ENCODE measurements at regions not wholly inside any gene's neighbourhood (a gene's known extent, or its start where the extent isn't known, plus 50 kb on each side); places are given as distances from the start of the nearest gene placed in this dataset.

DNA sequence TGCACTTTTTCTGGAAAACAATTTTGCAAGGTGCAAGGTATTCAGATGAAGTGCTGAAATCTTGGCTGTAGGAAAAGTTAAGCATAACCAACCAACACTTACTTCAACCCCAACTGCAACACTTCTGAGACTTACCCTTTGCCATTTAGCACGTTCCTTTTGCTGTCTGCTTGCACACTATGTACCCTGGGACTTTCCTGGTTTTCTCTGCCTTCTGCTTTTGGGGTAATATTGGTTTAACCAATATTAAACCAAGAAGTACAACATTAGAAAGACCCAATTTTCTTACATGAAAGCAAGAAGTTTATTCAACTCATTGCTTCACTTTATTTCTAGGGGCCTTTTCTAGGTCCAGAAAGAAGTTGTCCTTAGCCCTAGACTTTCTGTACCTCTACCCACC lies 193.0 kb downstream of the HLX start:
- DNase-seq = no peak

DNA sequence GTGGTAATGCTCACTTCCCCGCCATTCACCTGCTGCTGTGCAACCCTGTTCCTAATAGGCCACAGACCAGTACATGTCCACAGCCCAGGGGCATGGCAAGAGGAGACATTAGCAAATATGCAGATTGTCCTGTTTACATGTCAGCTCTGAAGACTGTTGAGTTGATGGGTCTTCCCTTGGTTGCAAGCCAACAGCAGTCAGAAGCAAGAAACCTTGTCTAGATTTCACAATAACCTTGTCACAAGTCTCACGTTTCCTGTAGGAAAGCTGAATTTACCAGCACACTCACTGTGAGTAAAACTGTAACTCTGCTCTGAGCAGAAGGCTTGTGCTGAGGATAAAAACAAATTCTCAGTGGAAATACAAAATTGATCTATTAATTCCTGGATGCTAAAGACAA lies 195.1 kb downstream of the HLX start:
- DNase-seq = no peak

DNA sequence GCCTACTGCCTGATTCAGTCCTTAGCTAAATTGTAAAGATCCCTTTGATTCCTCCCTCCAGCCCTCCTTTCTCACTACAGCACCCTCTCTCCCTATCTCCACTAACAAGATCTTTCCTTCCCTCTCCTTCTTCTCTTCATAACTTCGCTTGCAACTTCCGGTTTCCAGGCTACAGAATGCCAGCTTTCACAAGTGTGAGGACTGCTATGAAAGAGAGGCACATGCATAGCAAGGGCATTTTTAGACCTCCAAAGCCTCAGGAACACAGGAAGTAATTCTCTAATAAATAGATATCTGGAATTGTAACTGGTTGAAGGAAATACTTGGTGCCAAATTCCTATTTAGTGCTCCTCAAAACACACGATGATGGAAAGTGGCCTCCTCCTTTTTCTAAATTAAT lies 196.7 kb downstream of the HLX start:
- DNase-seq = no peak

DNA sequence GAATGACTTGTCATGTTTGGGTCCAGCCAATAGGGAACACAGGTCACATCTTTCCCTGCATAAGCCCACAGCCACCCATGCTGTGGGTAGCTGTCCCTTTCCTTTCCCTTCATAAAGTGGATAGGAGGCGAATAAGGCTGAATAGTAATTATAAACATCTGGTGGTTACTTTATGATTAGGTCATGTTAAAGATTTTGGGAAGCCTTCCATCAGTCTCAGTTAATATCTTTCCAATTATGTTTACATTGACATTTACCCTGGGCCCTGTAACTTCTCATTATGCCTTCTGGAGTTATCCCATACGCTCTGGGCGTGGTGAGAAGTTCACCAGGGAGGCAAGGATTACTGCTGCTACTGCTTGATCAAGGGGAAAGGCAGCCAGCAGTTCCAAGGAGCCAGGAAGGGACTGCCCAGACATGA lies 197.2 kb downstream of the HLX start:
- no peak for DNase-seq

DNA sequence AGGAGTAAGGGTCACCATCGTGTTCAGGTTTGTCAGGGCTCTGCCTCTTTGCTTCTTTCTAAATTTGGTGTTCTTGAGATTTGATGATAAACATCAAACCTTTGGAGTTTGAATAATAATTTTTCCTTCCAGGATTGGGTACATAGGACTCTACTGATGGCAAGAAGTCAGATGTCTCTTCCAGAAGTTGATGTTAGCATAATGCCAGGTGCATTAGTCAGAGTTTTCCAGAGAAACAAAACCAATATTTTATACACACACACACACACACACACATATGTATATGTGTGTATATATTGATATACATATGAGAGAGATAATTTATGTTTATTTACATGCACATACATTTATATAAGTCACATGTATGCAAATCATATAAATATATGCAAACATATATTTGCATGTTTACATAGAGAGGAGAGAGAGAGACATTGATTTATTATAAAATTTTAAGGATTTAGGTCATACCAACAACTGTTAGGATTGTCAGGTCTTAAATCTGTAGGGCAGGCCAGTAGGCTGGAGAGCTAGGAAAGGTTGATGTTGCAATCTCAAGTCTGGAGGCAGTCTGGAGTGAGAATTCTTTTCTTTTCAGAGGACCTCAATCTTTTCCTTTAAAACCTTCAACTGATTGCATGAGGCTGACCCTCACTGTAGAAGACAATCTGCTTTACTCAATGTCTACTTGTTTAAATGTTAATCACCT lies 199.2 kb downstream of the HLX start:
- no peak for DNase-seq

DNA sequence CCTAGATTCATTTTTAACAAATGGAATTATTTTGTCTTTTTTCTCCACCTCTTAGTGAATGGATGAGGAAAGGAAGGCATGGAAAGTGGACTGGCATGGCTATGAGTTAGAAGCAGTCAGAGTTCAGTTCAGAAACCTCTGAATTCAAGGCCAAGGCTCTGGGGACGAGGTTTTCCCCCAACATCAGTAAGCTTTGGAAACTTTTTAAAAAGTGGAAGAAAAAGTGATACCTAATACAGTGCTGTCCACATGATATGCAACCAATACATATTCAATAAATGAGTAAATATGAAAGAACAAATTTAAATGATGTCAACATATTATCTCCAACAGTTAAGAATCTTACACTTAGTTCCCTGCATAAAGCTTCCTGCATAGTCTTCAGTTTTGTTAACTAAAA lies 204.7 kb downstream of the HLX start:
- no peak for DNase-seq

DNA sequence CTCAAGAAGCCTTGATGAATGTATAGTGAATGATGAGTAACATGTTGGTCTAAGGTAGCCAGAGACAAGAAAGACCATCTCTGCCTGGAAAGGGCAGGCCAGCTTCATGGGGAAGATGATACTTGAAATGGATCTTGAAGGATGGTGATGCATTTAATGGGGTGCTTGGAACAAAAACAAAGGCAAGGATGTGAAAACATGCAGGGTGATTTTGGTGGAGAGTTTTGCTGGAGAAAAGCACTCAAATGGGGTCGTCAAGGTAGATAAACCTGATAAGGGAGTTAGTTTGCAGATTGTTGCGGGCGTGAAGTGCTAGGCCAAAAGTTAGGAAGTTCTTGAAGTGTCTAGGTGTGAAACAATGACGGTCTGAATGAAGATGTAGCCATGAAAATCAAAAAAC lies 205.4 kb downstream of the HLX start:
- no peak for DNase-seq

DNA sequence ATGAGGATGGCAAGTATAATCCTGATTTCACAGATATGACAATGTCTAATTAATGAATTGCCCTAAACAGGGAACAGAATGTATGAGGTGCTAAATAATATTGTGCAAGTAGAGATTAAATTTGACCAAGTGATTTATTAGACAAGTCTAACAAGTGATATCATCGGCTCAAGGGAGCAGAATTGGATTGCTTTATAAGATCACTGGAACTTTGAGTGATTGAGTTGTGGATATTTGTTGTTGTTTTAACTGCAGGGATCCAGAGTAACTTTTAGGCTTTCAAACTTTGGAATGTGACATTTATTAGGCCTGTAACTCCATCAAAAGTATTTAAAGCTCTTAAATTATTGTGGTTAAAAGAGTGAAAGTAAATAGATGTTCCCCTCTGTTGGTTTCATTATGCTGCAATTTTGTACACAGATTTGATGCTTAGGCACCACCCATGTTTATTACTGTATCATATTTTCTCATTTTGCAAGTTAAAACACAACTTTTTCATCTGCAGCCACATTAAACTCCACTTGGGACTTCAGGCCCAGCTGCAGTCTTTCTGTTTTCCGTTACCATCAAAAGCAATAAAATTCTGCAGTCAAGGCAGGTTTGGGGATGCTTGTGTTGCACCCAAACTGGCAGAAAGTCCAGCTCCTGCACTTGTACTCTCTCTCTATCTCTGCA lies 206.6 kb downstream of the HLX start:
- DNase-seq = no peak

DNA sequence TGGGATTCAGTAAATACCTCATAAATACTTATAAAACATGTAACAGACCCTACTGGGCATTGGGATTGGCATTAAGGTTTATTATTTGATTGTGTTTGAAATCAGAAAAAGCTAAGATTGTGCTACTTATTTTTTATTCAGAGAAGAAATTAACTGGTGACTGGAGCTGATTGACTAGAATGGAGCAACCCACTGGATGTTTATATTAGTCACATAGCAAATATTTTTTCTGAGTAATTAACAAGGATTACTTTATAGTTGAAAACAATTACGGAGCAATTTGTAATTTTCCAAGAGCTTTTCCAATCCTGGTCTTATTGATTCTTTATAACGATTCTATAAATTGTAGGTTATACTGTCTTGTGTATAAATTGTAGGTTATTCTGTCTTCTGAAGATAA lies 208.7 kb downstream of the HLX start:
- DNase-seq = no peak

DNA sequence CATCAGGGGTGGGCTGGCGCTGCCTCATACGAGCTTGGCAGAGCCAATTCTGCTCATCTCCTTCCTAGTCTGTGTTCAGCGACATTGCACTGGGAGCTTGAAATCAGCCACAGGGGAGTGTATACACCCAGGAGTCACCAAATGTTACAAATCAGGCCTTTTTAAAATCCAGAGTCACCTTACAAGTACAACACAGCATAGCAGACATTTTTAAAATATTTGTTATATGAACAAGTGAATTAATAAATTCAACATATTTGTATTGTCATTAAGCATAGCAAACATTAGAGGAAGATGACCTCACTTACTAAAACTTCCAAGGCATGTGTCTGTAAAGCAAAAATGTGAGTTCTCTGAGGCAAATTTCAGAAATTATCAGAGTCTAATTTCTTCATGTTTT lies 210.0 kb downstream of the HLX start:
- no peak for DNase-seq

DNA sequence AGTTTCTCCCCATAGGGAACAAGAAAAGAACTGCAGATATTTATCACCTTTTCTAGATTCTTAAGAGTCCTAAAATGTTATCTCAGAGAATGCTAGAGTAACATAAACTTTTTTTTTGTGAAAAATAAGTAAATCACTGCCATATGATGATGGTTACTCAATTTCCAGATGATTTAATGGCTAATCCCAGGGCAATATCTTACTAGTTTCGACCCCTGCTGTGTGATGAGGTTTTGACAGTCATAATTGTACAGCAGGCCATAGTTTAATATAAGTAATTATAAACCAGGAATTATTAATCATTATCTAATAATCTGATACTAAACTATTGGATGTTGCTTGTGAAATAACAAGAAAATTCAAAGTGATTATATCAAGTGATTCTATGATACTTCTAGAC lies 210.6 kb downstream of the HLX start:
- no peak for DNase-seq

DNA sequence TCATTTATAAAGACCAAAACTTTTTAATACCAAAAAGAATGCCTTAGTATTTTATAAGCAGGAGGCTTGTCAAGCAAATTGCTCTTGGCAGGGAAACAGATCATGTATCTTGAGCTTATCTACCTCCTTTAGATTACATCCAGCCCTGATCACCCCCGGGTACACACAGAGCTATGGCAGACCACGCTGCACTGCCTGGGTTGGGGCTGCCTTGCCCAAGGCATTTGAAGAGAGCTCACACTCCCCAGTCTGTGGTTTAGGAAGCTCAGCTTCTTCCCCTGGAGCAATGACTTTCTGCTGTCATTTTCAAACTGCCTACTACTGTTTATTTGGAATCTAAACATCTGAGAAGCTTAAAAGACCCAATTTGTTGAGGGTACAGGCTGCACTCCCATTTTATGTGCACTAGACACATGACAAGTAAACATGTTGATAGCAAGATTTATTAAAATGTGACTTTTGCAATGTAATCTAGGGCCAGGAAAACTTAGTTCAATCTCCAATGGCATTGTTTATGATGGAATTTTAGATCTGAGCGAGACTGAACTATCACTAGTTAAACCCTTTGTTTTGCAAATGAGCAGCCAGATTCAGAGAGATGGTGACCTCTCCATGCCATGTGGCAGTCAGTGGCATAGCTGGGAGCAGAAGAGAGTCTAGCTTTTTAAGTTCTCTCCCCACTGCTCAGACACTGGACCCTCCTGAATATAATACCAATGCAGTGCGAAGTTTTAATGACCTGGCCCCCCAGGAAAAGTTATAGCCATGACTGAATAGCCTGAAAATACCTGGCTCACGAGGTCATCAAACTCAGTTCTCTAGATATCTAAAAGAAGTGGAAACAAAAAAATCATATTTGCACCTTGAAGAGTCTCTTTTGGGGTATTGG lies 214.9 kb downstream of the HLX start:
- DNase-seq = no peak

DNA sequence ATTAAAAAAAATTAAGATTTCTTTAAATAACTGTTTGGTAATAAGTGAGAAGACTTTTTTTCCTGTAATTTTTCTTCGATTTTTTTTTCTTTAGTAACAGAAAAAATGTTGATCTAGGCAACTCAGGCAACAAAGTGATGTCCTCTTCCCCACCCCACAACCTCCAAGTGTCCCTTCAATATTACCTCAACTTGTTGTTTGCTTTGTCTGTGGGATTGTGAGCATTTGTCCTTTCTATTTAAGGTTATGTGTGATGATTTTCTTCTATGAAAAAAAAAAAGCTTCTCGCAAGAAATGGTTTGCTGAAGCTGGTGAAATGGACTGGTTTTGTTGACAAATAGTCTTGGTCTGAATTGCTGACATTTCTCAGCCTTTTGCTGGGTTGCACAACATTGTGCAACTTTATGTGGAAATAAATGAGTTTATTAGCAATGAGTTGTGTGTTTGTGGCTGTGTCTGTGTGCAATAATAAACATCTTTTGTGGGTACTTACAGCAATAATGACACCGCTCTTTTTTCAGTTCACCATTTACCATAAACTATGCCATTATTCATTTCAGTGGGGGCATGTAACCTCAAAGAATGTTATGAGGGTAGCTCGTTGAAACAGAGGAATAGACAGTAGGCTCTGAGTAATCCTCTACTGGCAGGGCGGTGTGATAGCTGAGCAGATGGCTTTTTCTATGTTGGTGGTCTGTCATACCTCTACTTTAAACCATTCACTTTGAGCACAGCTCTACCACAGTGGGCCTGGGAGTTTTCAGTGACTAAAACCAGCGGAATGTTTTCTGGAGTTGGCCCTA lies 218.4 kb downstream of the HLX start:
- no peak for DNase-seq

DNA sequence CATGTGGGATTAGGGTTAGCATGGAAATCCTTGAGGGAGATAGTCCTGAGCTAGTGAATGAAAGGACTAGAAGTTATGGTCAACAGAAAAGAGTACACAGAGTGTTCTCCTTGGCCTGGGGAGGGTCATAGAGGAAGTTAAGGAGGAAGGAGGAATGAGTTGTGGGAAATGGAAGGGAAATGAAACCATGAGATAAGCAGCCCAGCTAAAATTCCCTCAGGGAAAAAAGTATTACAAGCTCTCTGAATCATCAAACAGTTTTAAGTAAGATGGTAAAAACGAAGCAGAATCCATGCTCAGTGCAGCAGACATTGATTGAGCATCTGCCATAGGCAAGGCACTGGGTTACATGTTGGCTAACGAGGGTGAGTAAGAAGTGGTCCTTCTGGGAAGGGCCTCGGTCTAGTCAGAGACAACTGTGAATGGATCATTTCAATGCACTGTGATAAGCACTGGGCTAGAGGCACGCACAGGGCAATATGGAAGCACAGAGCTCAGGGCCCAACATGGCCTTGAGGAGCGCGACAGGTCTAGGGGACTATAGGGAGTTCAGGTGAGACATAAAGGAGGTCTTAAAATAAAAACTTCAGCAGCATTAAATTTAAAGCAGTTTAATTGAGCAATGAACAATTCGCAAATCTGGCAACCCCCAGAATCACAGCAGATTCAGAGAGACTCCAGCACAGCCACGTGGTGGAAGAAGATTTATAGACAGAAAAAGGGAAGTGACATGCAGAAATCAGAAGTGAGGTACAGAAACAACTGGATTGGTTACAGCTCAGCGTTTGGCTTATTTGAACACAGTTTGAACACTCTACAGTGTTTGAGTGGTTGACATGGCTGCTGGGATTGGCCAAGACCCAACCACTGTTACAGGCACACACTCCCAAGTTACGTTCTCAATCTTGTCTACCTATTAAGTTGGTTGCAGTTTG lies 219.5 kb downstream of the HLX start:
- DNase-seq = no peak

DNA sequence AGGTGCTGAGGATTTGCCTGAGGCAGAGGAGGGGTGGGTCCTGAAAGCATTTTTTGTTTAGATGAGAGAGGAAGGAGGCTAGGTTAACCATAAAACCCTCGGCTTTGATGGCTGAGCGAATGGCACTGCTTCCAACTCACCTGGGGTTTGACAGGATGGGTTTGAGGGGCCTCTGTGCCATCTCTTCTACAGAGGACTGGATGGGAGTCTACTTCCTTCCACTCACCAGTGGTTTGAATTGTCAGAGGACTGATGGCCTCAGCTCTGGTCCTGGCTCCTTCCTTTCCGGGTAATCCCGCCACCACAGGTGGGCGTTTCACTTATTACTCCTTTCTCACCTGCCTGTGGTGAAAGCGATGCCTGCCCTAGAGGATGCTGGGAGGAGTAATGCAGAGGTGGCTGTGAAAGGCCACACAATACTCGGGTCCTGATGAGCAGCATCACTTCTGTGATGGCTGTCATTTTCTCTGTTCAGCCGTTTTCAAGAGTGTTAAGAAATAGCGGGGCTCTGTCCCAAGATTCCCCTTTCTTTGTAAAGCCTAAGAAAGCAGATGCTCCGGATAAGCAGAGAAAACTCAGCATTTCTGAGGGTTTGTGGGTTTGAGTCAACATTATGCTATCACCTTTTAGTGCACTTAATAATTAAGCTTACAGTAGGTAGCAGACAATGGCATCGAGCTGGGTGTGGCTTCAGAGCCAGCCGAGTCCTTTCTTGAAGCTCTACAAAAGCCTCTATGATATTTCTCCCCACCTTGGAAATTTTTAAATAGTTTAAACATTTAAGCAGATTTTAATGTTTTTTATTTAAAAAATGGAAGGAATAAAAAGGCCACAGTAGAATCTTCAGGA lies 220.7 kb downstream of the HLX start:
- DNase-seq = no peak

DNA sequence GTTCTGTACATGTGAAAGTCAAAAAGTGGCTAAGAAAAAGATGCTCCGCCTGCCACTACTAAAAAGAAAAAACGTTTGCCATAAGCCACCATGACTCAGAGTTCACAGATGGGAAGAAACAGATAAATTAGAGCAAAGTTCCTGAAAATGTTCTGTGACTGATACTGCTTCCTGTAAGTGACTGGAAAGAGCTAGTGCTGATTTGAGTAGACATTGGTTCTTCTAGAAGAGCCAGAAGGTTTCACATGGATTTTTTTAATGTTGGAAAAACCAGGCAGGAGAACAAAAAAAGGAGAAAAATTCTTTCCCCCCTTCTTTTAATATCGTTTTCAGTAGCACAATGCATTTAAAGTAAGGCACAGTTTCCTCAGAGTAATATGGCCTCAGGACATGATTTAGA lies 221.4 kb downstream of the HLX start:
- no peak for DNase-seq

DNA sequence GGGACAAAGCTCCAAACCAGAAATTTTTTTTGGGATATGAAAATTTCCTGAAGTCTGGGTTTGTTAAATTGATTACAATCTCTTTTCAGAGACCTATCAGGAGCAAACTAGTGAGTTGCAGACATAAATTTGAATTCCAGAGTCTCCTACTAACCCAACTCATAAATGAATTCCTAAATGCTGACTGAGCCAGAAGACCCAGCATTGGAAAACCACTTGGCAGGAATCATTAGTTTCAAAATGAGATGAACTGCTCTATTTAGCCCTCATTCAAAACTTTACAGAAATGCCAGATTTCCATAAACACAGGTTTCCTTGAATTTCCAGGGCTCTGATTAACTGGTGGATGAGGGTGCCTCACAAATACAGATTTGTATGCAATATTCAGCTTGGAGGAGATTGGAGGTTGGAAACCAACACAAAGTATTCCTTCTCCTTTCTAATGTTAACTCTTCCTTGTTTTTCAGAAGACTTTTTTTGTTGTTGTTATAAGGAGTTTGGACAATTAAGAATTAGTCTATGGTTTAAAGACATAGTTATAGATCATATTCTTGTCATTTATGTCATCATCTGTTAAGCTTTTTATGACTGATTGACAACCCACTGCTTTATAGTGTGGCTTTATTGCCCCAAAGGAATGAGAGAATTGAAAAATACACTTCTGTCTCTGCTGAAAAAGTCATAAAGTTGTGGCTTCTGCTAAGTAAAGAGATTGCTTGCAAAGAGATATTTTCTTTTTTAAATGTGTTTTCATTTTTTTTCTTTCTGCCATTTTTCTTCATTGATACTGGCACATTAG lies 222.8 kb downstream of the HLX start:
- no peak for DNase-seq

DNA sequence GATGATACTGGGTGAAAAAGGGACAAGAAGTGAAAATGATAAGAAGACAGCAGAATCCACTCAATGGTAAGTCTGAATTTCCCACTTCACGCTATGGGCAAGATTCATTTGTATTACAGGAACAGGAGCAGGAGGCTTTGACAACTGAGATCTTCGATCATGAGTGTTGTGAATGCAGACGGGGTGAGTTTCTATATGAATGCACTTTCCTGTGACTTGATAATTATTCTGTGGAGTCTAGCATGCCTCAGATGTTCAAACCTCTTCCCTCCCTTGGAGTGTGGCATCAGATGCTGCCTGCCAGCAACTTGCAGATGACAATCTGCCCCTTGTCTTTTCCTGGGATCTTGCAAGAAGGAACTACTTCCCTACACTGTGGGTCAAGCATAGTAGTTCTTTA lies 225.4 kb downstream of the HLX start:
- DNase-seq = no peak

DNA sequence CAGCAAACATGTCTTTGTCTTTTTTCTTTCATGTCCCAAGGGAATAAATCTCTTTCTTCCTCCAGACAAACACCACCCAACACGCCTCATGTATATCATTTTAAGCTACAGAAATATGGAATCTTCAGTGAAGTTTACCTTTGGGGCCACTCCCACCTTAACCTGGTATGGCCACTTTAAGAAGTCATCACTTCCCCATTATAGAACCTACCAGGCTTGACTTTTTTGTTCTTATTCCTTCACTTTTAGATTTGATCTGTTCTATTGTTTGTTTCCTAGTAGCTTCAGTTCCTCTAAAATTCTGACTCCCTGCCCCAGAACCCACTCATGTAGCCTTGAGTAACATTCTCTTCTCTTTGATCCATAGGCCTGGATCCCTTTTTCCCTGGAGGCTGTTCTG lies 226.3 kb downstream of the HLX start:
- no peak for DNase-seq

DNA sequence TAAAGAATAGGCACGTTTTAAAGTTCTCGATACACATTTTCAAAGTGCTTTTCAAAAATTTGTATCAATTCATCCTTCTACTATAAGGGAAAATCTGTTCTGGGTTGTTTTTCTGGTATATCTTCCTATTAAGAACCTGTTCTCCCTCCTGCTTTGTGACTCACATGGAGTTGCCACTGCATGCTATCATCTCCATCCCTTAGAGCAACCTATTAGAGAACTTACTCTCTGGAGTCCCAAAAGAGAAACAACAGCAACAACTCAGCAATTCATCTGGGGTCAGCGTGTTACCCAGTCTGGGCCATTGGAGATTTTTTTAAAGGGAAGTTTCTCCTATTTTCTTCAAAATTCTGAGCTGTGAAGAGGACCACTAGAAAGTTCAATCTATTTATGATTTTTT lies 227.4 kb downstream of the HLX start:
- DNase-seq = no peak

Measured in GOT3 (cell line).